MM.1S (cell line): ENCODE measurements at regions not wholly inside any gene's neighbourhood (a gene's known extent, or its start where the extent isn't known, plus 50 kb on each side); places are given as distances from the start of the nearest gene placed in this dataset.

Experiments used
- DNase-seq: peaks from one replicate; pipeline ENCODE4 v3.0.0-alpha.2; 2015
- H2AFZ ChIP-seq: fragments of 300-600 bp; sonication (generic); 2 replicates; pipeline ENCODE4 v1.6.0; 2016; ENCODE audit warnings: antibody characterized with exemption, low read length
- H3F3A ChIP-seq: fragments of 300-600 bp; sonication (generic); 2 replicates; pipeline ENCODE4 v1.6.1; 2016; ENCODE audit warnings: mild to moderate bottlenecking, antibody characterized with exemption, low read length, moderate library complexity, mixed read lengths; ENCODE audit not compliant: insufficient read depth
- H3K27ac ChIP-seq: fragments of 300-600 bp; sonication (generic); 2 replicates; pipeline ENCODE4 v1.5.1; 2016; ENCODE audit warnings: mild to moderate bottlenecking, low read length
- H3K27me3 ChIP-seq: fragments of 300-600 bp; sonication (generic); replicated peaks from 2 replicates; pipeline ENCODE4 v1.6.0; 2016; ENCODE audit warnings: low read length; ENCODE audit not compliant: insufficient read depth
- H3K36me3 ChIP-seq: fragments of 300-600 bp; sonication (generic); replicated peaks from 2 replicates; pipeline ENCODE4 v1.6.1; 2016; ENCODE audit warnings: mild to moderate bottlenecking, low read length, mixed read lengths; ENCODE audit not compliant: insufficient read depth
- H3K4me1 ChIP-seq: fragments of 300-600 bp; sonication (generic); 2 replicates; pipeline ENCODE4 v1.6.1; 2016; ENCODE audit warnings: low read length, mixed read lengths
- H3K4me2 ChIP-seq: fragments of 300-600 bp; sonication (generic); 2 replicates; pipeline ENCODE4 v1.6.0; 2016; ENCODE audit warnings: low read depth, low read length
- H3K4me3 ChIP-seq: fragments of 300-600 bp; sonication (generic); 2 replicates; pipeline ENCODE4 v1.5.1; 2016; ENCODE audit warnings: low read length, mixed read lengths
- H3K79me2 ChIP-seq: fragments of 300-600 bp; sonication (generic); 2 replicates; pipeline ENCODE4 v1.6.1; 2016; ENCODE audit warnings: mixed run types, low read length, mixed read lengths
- H3K9ac ChIP-seq: fragments of 300-600 bp; sonication (generic); 2 replicates; pipeline ENCODE4 v1.6.1; 2016; ENCODE audit warnings: low read length, mixed read lengths
- H3K9me2 ChIP-seq: fragments of 300-600 bp; sonication (generic); replicated peaks from 2 replicates; pipeline ENCODE4 v1.6.1; 2016; ENCODE audit warnings: mild to moderate bottlenecking, low read length, mixed read lengths; ENCODE audit not compliant: insufficient read depth
- H3K9me3 ChIP-seq: fragments of 300-600 bp; sonication (generic); replicated peaks from 2 replicates; pipeline ENCODE4 v1.6.1; 2016; ENCODE audit warnings: mild to moderate bottlenecking, low read length, mixed read lengths; ENCODE audit not compliant: insufficient read depth
- H4K20me1 ChIP-seq: fragments of 300-600 bp; sonication (generic); 2 replicates; pipeline ENCODE4 v1.6.1; 2016; ENCODE audit warnings: mild to moderate bottlenecking, low read length, moderate library complexity, mixed read lengths; ENCODE audit not compliant: insufficient read depth
- EZH2 ChIP-seq: fragments of 300-600 bp; sonication (generic); optimal IDR thresholded peaks from 2 replicates; pipeline ENCODE3; 2017; ENCODE audit warnings: low read depth, mild to moderate bottlenecking, antibody characterized with exemption, low read length, mixed read lengths
- EZH2phosphoT487 ChIP-seq: fragments of 300-600 bp; sonication (generic); IDR thresholded peaks from 2 replicates; pipeline ENCODE4 v1.6.1; 2018; ENCODE audit warnings: antibody characterized with exemption, low read length
- TF ChIP-seq, protein P1 (sequence below): fragments of 300-600 bp; sonication (generic); IDR thresholded peaks from 2 replicates; pipeline ENCODE4 v1.5.1; 2016; ENCODE audit warnings: antibody characterized with exemption, low read length, mixed read lengths

DNA sequence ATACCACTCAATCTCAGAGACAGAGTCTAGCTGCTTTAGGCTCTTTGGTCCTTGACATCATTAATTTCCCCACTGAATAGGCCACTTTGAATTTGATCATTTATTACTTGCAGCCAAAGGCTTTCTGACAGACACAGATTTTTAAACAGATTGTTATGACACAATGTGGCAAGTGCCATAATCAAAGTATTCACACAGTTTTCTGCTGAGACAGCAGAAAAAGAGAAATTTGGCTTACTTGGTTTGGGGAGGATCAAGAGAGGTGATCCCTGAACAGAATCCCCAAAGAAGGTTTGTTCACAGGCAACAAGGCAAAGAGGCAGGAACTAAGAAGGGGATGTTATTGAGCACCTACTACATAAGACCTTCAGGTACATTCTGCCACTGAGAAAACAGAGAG, 138.0 kb upstream of the TOP1 start:
- no peak overlapping the region for H3K9ac ChIP-seq
- H3F3A ChIP-seq, result no peaks in the 10 kb centered on the region
- no peaks in the 10 kb centered on the region for H3K4me1 ChIP-seq
- no peaks in the 10 kb centered on the region for H3K79me2 ChIP-seq
- H2AFZ ChIP-seq, result no peak overlapping the region
- H4K20me1 ChIP-seq, result no peaks in the 10 kb centered on the region
- no peak overlapping the region for H3K27ac ChIP-seq
- TF ChIP-seq, protein P1, sequence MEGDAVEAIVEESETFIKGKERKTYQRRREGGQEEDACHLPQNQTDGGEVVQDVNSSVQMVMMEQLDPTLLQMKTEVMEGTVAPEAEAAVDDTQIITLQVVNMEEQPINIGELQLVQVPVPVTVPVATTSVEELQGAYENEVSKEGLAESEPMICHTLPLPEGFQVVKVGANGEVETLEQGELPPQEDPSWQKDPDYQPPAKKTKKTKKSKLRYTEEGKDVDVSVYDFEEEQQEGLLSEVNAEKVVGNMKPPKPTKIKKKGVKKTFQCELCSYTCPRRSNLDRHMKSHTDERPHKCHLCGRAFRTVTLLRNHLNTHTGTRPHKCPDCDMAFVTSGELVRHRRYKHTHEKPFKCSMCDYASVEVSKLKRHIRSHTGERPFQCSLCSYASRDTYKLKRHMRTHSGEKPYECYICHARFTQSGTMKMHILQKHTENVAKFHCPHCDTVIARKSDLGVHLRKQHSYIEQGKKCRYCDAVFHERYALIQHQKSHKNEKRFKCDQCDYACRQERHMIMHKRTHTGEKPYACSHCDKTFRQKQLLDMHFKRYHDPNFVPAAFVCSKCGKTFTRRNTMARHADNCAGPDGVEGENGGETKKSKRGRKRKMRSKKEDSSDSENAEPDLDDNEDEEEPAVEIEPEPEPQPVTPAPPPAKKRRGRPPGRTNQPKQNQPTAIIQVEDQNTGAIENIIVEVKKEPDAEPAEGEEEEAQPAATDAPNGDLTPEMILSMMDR, result no peak
- TF ChIP-seq EZH2, result no peak
- no peak for TF ChIP-seq EZH2phosphoT487
- no peaks in the 10 kb centered on the region for H3K27me3 ChIP-seq
- H3K36me3 ChIP-seq, result no peaks in the 10 kb centered on the region
- H3K9me2 ChIP-seq, result no peaks in the 10 kb centered on the region
- no peaks in the 10 kb centered on the region for H3K9me3 ChIP-seq
- H3K4me2 ChIP-seq, result no peak overlapping the region
- no peak for DNase-seq
- H3K4me3 ChIP-seq, result no peak overlapping the region

DNA sequence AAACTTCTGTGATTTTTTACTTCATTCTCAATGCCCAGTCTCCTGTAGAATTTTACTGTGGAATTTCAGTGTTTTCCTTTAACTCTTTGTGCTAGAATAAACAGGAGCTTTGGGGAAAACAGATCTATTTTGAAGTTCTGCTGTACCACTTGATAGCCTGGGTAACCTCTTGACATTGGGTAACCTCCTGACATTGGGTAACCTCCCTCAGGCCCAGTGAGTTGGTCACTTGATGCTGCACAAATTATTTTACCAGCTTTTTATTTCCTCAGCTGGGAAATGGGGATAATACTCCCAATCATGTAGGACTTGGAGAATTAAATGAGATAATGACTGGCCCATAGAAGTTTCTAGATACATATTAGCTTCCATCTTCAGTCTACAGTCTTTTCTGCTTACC, 137.3 kb upstream of the TOP1 start:
- TF ChIP-seq EZH2 (no peak), EZH2phosphoT487 (no peak)
- TF ChIP-seq, protein P1, result no peak
- Histone ChIP-seq H3K9ac (no peak overlapping the region), H3K79me2 (no peaks in the 10 kb centered on the region), H3K4me1 (no peaks in the 10 kb centered on the region), H3K4me2 (no peak overlapping the region), H3K27me3 (no peaks in the 10 kb centered on the region), H4K20me1 (no peaks in the 10 kb centered on the region), H2AFZ (no peak overlapping the region), H3K9me3 (no peaks in the 10 kb centered on the region), H3K36me3 (no peaks in the 10 kb centered on the region), H3K27ac (no peak overlapping the region), H3F3A (no peaks in the 10 kb centered on the region), H3K9me2 (no peaks in the 10 kb centered on the region), H3K4me3 (no peak overlapping the region)
- no peak for DNase-seq

DNA sequence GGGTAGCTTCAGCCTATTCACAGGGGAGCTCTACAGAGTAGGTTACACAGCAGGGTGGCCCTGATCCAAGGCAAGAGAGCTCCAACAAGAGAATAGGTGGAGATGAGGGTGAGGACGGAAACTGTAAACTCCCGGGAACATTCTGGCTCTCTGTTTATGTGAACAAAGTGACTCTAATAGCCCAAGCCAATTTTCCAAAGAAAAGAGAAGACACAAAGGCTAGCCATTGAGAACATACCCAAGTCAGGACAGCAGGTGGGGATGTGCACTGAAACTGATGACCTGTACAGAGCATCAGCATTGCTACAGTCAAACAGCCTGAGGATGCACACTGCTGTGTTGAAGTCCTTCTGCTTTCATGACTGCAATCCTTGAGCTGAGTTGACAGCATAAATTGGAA, 136.0 kb upstream of the TOP1 start:
- no peak for TF ChIP-seq EZH2
- TF ChIP-seq, protein P1, result no peak
- TF ChIP-seq EZH2phosphoT487, result no peak
- no peaks in the 10 kb centered on the region for H3K4me1 ChIP-seq
- H3K9me2 ChIP-seq, result no peaks in the 10 kb centered on the region
- no peak overlapping the region for H3K4me3 ChIP-seq
- no peaks in the 10 kb centered on the region for H4K20me1 ChIP-seq
- no peaks in the 10 kb centered on the region for H3K9me3 ChIP-seq
- H3K9ac ChIP-seq, result no peak overlapping the region
- no peak overlapping the region for H3K4me2 ChIP-seq
- DNase-seq, result no peak
- H3K36me3 ChIP-seq, result no peaks in the 10 kb centered on the region
- H3K27ac ChIP-seq, result no peak overlapping the region
- H3F3A ChIP-seq, result no peaks in the 10 kb centered on the region
- no peaks in the 10 kb centered on the region for H3K79me2 ChIP-seq
- no peak overlapping the region for H2AFZ ChIP-seq
- no peaks in the 10 kb centered on the region for H3K27me3 ChIP-seq
